HepG2 (cell line): ENCODE measurements at regions not wholly inside any gene's neighbourhood (a gene's known extent, or its start where the extent isn't known, plus 50 kb on each side); places are given as distances from the start of the nearest gene placed in this dataset.

Source experiments
- ATAC-seq: fragments of 200-7000 bp; cut with Tn5 transposase; 3 replicates; pipeline ENCODE4 v1.9.1; 2020; ENCODE audit warnings: mild to moderate bottlenecking, moderate library complexity
- BruUV-seq: library from RNA; stranded (reverse); fragments of 400-500 nt; replicated peaks from 2 replicates; lab custom pipeline; 2021; lab: Mats Ljungman, UMichigan
- CTCF ChIA-PET: fragments of 300-600 bp; formaldehyde crosslinking; extraction: SDS; loops from one replicate; lab custom pipeline; 2021; ENCODE audit warnings: low total read pairs, inconsistent platforms, low intra/inter-chr PET ratio; lab: Yijun Ruan, JAX
- POLR2A ChIA-PET: fragments of 350-600 bp; sonication (Branson Sonifier 250); formaldehyde crosslinking; loops from one replicate; lab custom pipeline; 2020; ENCODE audit warnings: antibody characterized with exemption, inconsistent platforms; lab: Yijun Ruan, JAX
- DNase-seq: peaks from one replicate; pipeline ENCODE4 v3.0.0-alpha.2; 2015; ENCODE audit warnings: low spot score
- FAIRE-seq: peaks from 3 replicates; lab custom pipeline; 2011; peaks lifted over from hg19 to GRCh38; lab: Jason Lieb, UNC
- H2AFZ ChIP-seq: one replicate; pipeline ENCODE4 v1.6.1; 2011; ENCODE audit warnings: low read length, inconsistent platforms
- H3K27ac ChIP-seq: fragments of 300-600 bp; 3 replicates; pipeline ENCODE4 v1.8.0; 2011; ENCODE audit warnings: mixed run types, mild to moderate bottlenecking, mixed read lengths, low read length, inconsistent platforms; ENCODE audit not compliant: insufficient read depth; ENCODE audit errors: extremely low read length
- H3K27me3 ChIP-seq, 2 experiments: fragments of 200-600 bp in 1 of 2; 2 replicates in 1 of 2; 3 replicates in 1 of 2; pipeline versions ENCODE4 v1.6.0 to v1.8.0; 2011; ENCODE audit warnings: low read length in 2 of 2, mild to moderate bottlenecking in 2 of 2, moderate library complexity in 2 of 2, inconsistent platforms in 1 of 2; ENCODE audit not compliant: insufficient read depth in 2 of 2, control insufficient read depth in 1 of 2
- H3K36me3 ChIP-seq, 2 experiments: fragments of 200-600 bp in 1 of 2; replicated peaks in 1 of 2; 2 replicates in 1 of 2; 3 replicates in 1 of 2; pipeline versions ENCODE4 v1.5.1 to v1.8.0; 2011; ENCODE audit warnings: low read length in 2 of 2, inconsistent platforms in 1 of 2; ENCODE audit not compliant: insufficient read depth in 2 of 2, control insufficient read depth in 1 of 2
- H3K4me1 ChIP-seq: 2 replicates; pipeline ENCODE4 v1.5.1; 2012; ENCODE audit warnings: low read length, inconsistent platforms; ENCODE audit not compliant: insufficient read depth
- H3K4me2 ChIP-seq: 2 replicates; pipeline ENCODE4 v1.6.0; 2011; ENCODE audit warnings: low read depth, low read length, inconsistent platforms
- H3K4me3 ChIP-seq, 3 experiments: fragments of 200-600 bp in 1 of 3; sonication (generic), shearing (Covaris generic) in 1 of 3; replicated peaks in 1 of 3; 2 replicates each; pipeline ENCODE4 v1.5.1; 2011 to 2016; ENCODE audit warnings: low read length in 3 of 3, inconsistent platforms in 2 of 3, low read depth in 2 of 3, mild to moderate bottlenecking in 2 of 3, control low read depth in 1 of 3, mixed read lengths in 1 of 3; ENCODE audit not compliant: insufficient read depth in 1 of 3
- H3K79me2 ChIP-seq: one replicate; pipeline ENCODE4 v1.6.1; 2011; ENCODE audit warnings: low read length, inconsistent platforms; ENCODE audit not compliant: insufficient read depth
- H3K9ac ChIP-seq: 2 replicates; pipeline ENCODE4 v1.6.0; 2011; ENCODE audit warnings: mild to moderate bottlenecking, low read depth, low read length, inconsistent platforms; ENCODE audit not compliant: insufficient read depth
- H3K9me3 ChIP-seq: 2 replicates; pipeline ENCODE4 v1.5.1; 2012; ENCODE audit warnings: mild to moderate bottlenecking, low read length
- H4K20me1 ChIP-seq: 2 replicates; pipeline ENCODE4 v1.6.0; 2011; ENCODE audit warnings: inconsistent platforms, mild to moderate bottlenecking, low read length, moderate library complexity; ENCODE audit not compliant: insufficient read depth
- CTCF ChIP-seq: sonication (generic); formaldehyde crosslinking; IDR thresholded peaks from 2 replicates; pipeline ENCODE4 v1.5.0; 2020; ENCODE audit warnings: mild to moderate bottlenecking, missing genetic modification reagents, moderate library complexity
- ELF1 ChIP-seq: sonication (generic); formaldehyde crosslinking; IDR thresholded peaks from 2 replicates; pipeline ENCODE4 v1.4.0; 2020; ENCODE audit warnings: missing genetic modification reagents
- RCOR2 ChIP-seq: IDR thresholded peaks from 2 replicates; pipeline ENCODE4 v1.6.1; 2016; ENCODE audit warnings: missing biosample characterization, missing genetic modification reagents
- SALL1 ChIP-seq: sonication (generic); formaldehyde crosslinking; IDR thresholded peaks from 2 replicates; pipeline ENCODE4 v1.8.0; 2022; ENCODE audit warnings: mild to moderate bottlenecking, missing genetic modification reagents
- ZBTB39 ChIP-seq: sonication (generic); formaldehyde crosslinking; IDR thresholded peaks from 2 replicates; pipeline ENCODE4 v1.5.0; 2020; ENCODE audit warnings: missing genetic modification reagents
- ZNF503 ChIP-seq: sonication (generic); formaldehyde crosslinking; IDR thresholded peaks from 2 replicates; pipeline ENCODE4 v1.4.0; 2020; ENCODE audit warnings: missing genetic modification reagents
- ZNF7 ChIP-seq: IDR thresholded peaks from 2 replicates; pipeline ENCODE4 v1.6.1; 2016; ENCODE audit warnings: missing biosample characterization, missing genetic modification reagents
- WGBS: methylation state at CpG from one replicate; pipeline ENCODE4 v1.1.6; 2017; ENCODE audit warnings: low lambda C conversion rate; 5-methylcytosine and 5-hydroxymethylcytosine counted together
- in situ Hi-C: cut with HindIII; loops from 2 replicates; pipeline ENCODE4 v1.10.0; 2017; ENCODE audit warnings: low pct_unique_long_range_greater_than_20kb; ENCODE audit not compliant: extremely low pct_ligation_motif_present
- intact Hi-C: fragments of 100-400 bp; cut with micrococcal nuclease; formaldehyde crosslinking; loops from one replicate; pipeline ENCODE4 v1.10.0; 2022; ENCODE audit not compliant: unreplicated experiment

GRCh38 chr19:30669329-30670010 is 297.3 kb downstream of the ZNF536 start (continued):
- no peak for TF ChIP-seq ZNF7 (CRISPR knock-in tag)
- TF ChIP-seq ZBTB39 (CRISPR knock-in tag): no peak
- peak; percentile 80 for TF ChIP-seq CTCF
- no peak for TF ChIP-seq RCOR2

GRCh38 chr19:30668521-30669155 is 296.5 kb downstream of the ZNF536 start:
- 38% methylated on average over 3 of the region's 16 CpGs for WGBS
- CTCF ChIA-PET: no interaction called here
- intact Hi-C loops: no loop called here
- no peak for TF ChIP-seq ELF1 (CRISPR knock-in tag)
- no peak for TF ChIP-seq ZNF503
- no peak for TF ChIP-seq SALL1 (CRISPR knock-in tag)

More at GRCh38 chr19:30668521-30669155, 296.5 kb downstream of the ZNF536 start:
- H3K4me2 ChIP-seq: no peak overlapping the region
- no peak for FAIRE-seq
- no peak overlapping the region for H2AFZ ChIP-seq
- no TSS peak for BruUV-seq
- no peaks in the 10 kb centered on the region; the same call in 1 of the 2 replicates for H4K20me1 ChIP-seq
- in situ Hi-C loops: loop anchor here (5.0 to 25.0 kb wide), 2 partner anchors 931 to 1554 kb away; no protein-coding TSS in a partner anchor
- DNase-seq: no peak
- no peak overlapping the region for H3K4me3 ChIP-seq
- H3K4me1 ChIP-seq: peaks cover 22% of the 10 kb centered on the region
- ATAC-seq: no peak
- no peak overlapping the region for H3K27ac ChIP-seq
- POLR2A ChIA-PET: no interaction called here
- no peaks in the 10 kb centered on the region for H3K79me2 ChIP-seq
- H3K36me3 ChIP-seq: no peaks in the 10 kb centered on the region
- peaks cover 0 to 3% of the 10 kb centered on the region in 2 experiments; a peak in 1 of 5 replicates for H3K27me3 ChIP-seq
- H3K9me3 ChIP-seq: no peaks in the 10 kb centered on the region
- H3K9ac ChIP-seq: no peak overlapping the region
